GM12892 (cell line): ENCODE measurements at regions not wholly inside any gene's neighbourhood (a gene's known extent, or its start where the extent isn't known, plus 50 kb on each side); places are given as distances from the start of the nearest gene placed in this dataset.

Source experiments
- DNase-seq: peaks from one replicate; pipeline ENCODE4 v3.0.0; 2011; ENCODE audit not compliant: insufficient read length
- FAIRE-seq: peaks from 2 replicates; lab custom pipeline; 2011; peaks lifted over from hg19 to GRCh38; lab: Jason Lieb, UNC
- POLR2A ChIP-seq: IDR thresholded peaks from 2 replicates; pipeline ENCODE4 v1.6.1; 2011; ENCODE audit warnings: low read depth, low read length, control low read depth
- POLR2AphosphoS5 ChIP-seq: IDR thresholded peaks from 2 replicates; pipeline ENCODE4 v1.6.1; 2011; ENCODE audit warnings: low read depth, low read length, control low read depth
- TAF1 ChIP-seq: IDR thresholded peaks from 2 replicates; pipeline ENCODE4 v1.6.1; 2011; ENCODE audit warnings: low read depth, mild to moderate bottlenecking, control low read depth, low read length, borderline replicate concordance

- TF ChIP-seq POLR2AphosphoS5 = no peak
- TF ChIP-seq POLR2A = no peak
- TF ChIP-seq TAF1 = no peak
- DNase-seq = no peak
- no peak for FAIRE-seq
Observed at GRCh38 chr2:175872721-175873120, 129.3 kb downstream of the LNPK start.

DNA sequence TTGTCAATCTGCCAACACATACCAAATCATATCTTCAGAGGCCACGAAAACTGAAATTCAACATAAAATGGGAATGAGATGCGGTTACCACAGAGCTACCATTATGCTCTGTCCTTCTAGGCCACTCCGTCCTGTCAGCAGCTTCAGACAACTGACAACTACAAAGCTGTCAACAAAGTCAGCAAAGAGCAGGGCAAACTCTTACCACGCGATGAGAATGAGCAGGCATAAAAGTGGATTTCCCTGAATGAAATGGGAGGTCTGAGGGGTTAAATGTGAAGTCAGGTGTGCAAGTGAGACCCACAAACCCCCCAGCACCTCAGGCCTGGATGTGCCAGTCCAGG lies 130.1 kb downstream of the LNPK start:
- FAIRE-seq (no peak), DNase-seq (no peak)
- TF ChIP-seq POLR2AphosphoS5 = no peak

DNA sequence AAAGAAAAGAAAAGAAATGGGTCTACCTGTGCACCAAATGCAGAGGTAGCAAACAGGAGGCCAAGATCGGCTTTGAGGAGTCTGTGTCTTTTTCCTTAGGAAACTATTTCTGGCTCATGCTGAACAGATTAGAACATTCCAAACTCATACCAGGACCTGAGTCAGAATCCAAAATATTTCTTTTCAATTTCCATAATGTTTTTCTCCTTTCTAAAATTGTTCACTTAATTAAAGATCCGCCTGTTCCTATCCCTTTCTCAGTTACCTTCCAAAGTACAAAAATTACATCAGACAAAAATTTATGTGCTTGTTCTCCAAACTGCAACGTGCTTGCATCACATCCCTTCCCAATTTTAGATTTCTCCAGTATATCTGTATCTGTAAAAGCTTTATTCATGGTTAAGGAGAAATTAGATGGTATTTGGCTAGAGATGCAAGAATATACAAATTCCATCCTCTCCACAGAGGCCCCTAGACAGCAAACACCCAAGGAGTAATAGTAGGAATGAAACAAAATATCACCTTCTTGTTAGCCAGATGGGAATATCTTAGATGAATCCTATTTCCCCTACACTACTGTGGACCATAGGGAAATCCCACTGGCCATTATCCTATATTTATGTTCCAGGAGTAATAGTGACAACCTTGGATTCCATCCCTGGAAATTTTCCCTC lies 130.6 kb downstream of the LNPK start:
- FAIRE-seq = no peak
- no peak for DNase-seq
- no peak for TF ChIP-seq TAF1
- no peak for TF ChIP-seq POLR2AphosphoS5
- no peak for TF ChIP-seq POLR2A

DNA sequence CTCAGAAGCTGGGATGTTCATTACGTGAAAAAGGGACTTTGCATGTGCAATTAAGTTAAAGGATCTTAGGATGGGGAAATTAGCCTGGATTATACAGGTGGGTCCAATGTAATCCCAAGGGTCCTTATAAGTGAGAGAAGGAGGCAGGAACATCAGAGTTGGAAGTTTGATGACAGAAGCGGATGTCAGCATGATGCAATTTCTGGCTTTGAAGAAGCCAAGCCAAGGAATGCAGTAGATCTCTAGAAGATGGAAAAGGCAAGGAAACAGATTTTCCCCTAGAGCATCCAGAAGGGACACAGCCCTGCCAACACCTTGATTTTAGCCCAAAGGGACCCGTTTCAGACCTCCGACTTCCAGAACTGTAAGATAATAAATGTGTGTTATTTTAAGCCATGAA lies 136.4 kb downstream of the LNPK start:
- DNase-seq (no peak), FAIRE-seq (no peak)
- TF ChIP-seq POLR2AphosphoS5 (no peak), POLR2A (no peak), TAF1 (no peak)

DNA sequence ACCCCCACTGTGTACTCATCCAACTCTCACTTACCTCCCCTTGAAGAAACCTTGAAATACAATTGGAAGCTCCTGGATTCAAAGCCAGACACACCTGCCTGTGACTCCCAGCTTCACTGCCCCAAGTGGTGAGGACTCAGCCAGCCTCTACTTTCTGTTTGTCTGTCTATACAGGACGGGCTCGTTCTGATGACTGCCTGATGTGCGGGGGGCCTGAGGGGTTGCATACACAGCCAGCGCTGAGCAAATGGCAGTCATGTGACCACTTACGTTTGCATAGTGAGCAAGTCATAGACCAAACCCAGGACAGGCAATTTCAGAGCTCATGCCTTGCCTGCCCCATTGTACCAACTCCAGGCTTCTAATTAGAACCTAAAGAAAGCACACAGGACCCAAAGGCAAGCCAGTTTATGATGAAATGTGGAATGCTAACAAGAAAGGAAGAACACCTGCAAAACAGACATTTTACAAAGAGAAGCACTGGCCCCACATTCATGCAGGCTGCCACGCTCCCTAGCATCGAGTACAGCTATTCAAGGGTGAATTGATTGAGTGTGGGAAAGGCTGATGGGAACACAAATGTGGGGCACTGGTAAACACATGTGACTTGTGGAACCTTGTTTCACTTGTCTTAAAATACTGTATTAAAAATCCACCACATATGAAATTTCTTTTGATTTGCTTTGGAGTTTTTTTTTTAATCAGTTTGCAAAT lies 137.8 kb downstream of the LNPK start:
- TF ChIP-seq POLR2A (no peak), TAF1 (no peak), POLR2AphosphoS5 (no peak)
- FAIRE-seq (no peak), DNase-seq (no peak)

DNA sequence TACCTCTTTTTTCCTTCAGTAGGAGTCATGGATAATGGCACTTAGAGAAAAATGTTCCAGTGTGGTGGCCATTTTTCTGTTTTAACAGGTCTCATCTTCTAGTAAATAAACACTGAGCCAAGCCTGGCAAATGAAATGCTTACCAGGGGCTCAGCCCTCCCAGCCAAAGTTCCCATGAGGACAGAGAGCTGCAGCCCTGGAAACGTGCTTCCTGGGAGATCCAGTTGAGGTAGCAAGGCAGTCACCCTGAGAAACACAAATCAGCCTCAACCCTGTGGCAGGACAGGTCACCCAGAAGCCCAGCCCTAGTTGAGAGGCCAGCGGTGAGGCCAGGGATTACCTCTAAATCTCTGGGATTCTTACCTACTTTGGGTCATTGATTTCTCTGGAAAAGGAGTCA lies 140.1 kb downstream of the LNPK start:
- DNase-seq (no peak), FAIRE-seq (no peak)
- TF ChIP-seq TAF1 (no peak), POLR2AphosphoS5 (no peak), POLR2A (no peak)

GRCh38 chr2:175855794-175856453 lies 146.1 kb downstream of the LNPK start:
- TF ChIP-seq POLR2AphosphoS5 (no peak), POLR2A (no peak), TAF1 (no peak)
- DNase-seq (no peak), FAIRE-seq (no peak)

GRCh38 chr2:175855236-175855635 lies 146.8 kb downstream of the LNPK start:
- TF ChIP-seq POLR2AphosphoS5 (no peak), TAF1 (no peak), POLR2A (no peak)
- FAIRE-seq = no peak
- no peak for DNase-seq

- TF ChIP-seq POLR2AphosphoS5 (no peak), TAF1 (no peak), POLR2A (no peak)
- DNase-seq (no peak), FAIRE-seq (no peak)
Observed at GRCh38 chr2:175854665-175855064, 147.4 kb downstream of the LNPK start.

GRCh38 chr2:175854129-175854528 lies 147.9 kb downstream of the LNPK start:
- FAIRE-seq (no peak), DNase-seq (no peak)
- TF ChIP-seq POLR2AphosphoS5 (no peak), TAF1 (no peak), POLR2A (no peak)

GRCh38 chr2:175853616-175853890 lies 148.5 kb downstream of the LNPK start:
- FAIRE-seq (no peak), DNase-seq (no peak)
- TF ChIP-seq POLR2AphosphoS5 (no peak), TAF1 (no peak), POLR2A (no peak)
